ENCODE measurements at regions not wholly inside any gene's neighbourhood (a gene's known extent, or its start where the extent isn't known, plus 50 kb on each side); places are given as distances from the start of the nearest gene placed in this dataset.

DNA sequence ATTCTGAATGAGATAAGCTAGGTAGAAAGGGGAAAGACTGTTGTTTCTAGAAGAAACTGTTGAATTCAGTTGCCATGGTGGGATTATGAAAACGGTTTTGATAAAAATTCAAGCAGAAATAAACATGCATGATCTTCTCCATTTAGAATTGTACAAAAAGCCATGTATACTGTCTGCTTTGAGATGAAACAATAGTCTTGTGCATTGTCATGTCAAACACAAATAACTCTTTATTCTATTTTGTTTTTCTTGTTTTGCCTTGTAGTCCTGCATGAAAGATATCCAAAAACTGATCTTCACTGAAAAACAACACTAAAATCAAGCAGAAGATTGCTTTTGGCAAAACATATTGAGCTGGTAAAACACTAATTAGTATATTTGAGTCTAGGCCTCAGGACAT lies 659.9 kb downstream of the LTN1 start:
- TF ChIP-seq EP300 (IDR thresholded peaks at IDR 0.05): no peak
- TF ChIP-seq, protein P1, sequence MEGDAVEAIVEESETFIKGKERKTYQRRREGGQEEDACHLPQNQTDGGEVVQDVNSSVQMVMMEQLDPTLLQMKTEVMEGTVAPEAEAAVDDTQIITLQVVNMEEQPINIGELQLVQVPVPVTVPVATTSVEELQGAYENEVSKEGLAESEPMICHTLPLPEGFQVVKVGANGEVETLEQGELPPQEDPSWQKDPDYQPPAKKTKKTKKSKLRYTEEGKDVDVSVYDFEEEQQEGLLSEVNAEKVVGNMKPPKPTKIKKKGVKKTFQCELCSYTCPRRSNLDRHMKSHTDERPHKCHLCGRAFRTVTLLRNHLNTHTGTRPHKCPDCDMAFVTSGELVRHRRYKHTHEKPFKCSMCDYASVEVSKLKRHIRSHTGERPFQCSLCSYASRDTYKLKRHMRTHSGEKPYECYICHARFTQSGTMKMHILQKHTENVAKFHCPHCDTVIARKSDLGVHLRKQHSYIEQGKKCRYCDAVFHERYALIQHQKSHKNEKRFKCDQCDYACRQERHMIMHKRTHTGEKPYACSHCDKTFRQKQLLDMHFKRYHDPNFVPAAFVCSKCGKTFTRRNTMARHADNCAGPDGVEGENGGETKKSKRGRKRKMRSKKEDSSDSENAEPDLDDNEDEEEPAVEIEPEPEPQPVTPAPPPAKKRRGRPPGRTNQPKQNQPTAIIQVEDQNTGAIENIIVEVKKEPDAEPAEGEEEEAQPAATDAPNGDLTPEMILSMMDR (IDR thresholded peaks at IDR 0.05): no peak
- no peak for TF ChIP-seq POLR2AphosphoS5 (IDR thresholded peaks at IDR 0.05)
- TF ChIP-seq POLR2A (IDR thresholded peaks at IDR 0.05): no peak
